SK-N-SH treated with all-trans-retinoic acid at 6 μM for 48 hours (cell line): ENCODE measurements at regions not wholly inside any gene's neighbourhood (a gene's known extent, or its start where the extent isn't known, plus 50 kb on each side); places are given as distances from the start of the nearest gene placed in this dataset.

Experiments used
- CSDC2 ChIP-seq: fragments of 250-450 bp; sonication (Bioruptor Pico); IDR thresholded peaks from 2 replicates; pipeline ENCODE4 v1.5.0; 2020; ENCODE audit warnings: mild to moderate bottlenecking, moderate library complexity
- ESRRG ChIP-seq: fragments of 250-450 bp; sonication (Bioruptor Pico); IDR thresholded peaks from 2 replicates; pipeline ENCODE4 v1.6.1; 2021; ENCODE audit warnings: mild to moderate bottlenecking
- OSR1 ChIP-seq: fragments of 250-450 bp; sonication (Bioruptor Pico); IDR thresholded peaks from 2 replicates; pipeline ENCODE4 v1.8.0; 2022; ENCODE audit warnings: moderate library complexity, mild to moderate bottlenecking, inconsistent platforms
- RARB ChIP-seq: fragments of 250-450 bp; sonication (Bioruptor Pico); IDR thresholded peaks from 2 replicates; pipeline ENCODE4 v1.8.0; 2021; ENCODE audit warnings: mild to moderate bottlenecking, moderate library complexity
- TCF4 ChIP-seq: fragments of 250-450 bp; sonication (Bioruptor Pico); IDR thresholded peaks from 2 replicates; pipeline ENCODE4 v1.8.0; 2021; ENCODE audit warnings: mild to moderate bottlenecking, moderate library complexity, borderline replicate concordance
- ZFP3 ChIP-seq: fragments of 250-450 bp; sonication (Bioruptor Pico); IDR thresholded peaks from 2 replicates; pipeline ENCODE4 v1.5.0; 2020; ENCODE audit warnings: mild to moderate bottlenecking, moderate library complexity
- ZNF565 ChIP-seq: fragments of 450-650 bp; formaldehyde crosslinking; conservative IDR thresholded peaks from 2 replicates; pipeline ENCODE4 v1.5.0; 2020; ENCODE audit warnings: low read depth, mild to moderate bottlenecking, moderate library complexity
- TF ChIP-seq, protein P1 (sequence below): fragments of 250-450 bp; sonication (Bioruptor Pico); IDR thresholded peaks from 2 replicates; pipeline ENCODE4 v1.8.0; 2020; ENCODE audit warnings: mild to moderate bottlenecking, moderate library complexity, borderline replicate concordance

DNA sequence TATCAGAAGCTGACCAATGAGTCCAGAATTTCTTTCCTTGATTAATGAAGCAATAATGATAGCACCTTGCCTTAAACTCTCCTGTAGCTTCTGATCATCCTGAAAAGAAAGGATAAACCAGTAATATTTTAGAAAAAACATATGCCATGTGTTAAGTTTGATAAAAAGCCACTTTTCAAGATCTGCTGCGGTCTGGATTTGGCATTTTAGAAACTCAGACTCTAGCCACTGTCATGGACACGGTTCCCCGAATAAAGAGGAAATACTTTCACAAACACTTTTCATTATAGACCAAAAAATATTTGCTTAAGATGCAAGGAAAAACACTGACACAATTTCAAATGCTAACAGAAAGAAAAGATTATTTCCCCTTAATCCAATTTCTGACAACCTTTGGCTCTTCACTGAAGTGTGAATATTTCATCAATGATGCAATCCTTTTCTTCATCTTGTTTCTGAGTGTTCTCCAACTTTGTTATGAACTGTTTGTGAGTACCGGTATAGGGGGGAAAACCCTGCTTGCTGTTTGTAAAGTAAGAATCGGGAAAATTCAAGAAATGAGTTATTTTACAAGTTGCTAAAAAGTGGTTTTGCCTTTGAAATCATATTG lies 329.5 kb downstream of the CRPPA start:
- TF ChIP-seq, protein P1, sequence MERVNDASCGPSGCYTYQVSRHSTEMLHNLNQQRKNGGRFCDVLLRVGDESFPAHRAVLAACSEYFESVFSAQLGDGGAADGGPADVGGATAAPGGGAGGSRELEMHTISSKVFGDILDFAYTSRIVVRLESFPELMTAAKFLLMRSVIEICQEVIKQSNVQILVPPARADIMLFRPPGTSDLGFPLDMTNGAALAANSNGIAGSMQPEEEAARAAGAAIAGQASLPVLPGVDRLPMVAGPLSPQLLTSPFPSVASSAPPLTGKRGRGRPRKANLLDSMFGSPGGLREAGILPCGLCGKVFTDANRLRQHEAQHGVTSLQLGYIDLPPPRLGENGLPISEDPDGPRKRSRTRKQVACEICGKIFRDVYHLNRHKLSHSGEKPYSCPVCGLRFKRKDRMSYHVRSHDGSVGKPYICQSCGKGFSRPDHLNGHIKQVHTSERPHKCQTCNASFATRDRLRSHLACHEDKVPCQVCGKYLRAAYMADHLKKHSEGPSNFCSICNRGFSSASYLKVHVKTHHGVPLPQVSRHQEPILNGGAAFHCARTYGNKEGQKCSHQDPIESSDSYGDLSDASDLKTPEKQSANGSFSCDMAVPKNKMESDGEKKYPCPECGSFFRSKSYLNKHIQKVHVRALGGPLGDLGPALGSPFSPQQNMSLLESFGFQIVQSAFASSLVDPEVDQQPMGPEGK (CRISPR knock-in tag), result no peak
- TF ChIP-seq TCF4 (CRISPR knock-in tag), result no peak
- no peak for TF ChIP-seq CSDC2 (CRISPR knock-in tag)
- no peak for TF ChIP-seq RARB (CRISPR knock-in tag)
- no peak for TF ChIP-seq ZFP3
- no peak for TF ChIP-seq OSR1 (CRISPR knock-in tag)
- no peak for TF ChIP-seq ZNF565 (CRISPR knock-in tag)
- TF ChIP-seq ESRRG (CRISPR knock-in tag), result no peak
